ENCODE measurements at regions not wholly inside any gene's neighbourhood (a gene's known extent, or its start where the extent isn't known, plus 50 kb on each side); places are given as distances from the start of the nearest gene placed in this dataset.
"Not testable (repeated sequence)": the region's sequence is repeated elsewhere in the genome, so short reads cannot be mapped to it uniquely, and the experiment has no call there.

- no peak for DNase-seq
Measured at GRCh38 chr9:107778661-107779060, 289.1 kb upstream of the KLF4 start.

GRCh38 chr9:107774099-107774498, 284.5 kb upstream of the KLF4 start:
- DNase-seq, result not testable (repeated sequence)

DNA sequence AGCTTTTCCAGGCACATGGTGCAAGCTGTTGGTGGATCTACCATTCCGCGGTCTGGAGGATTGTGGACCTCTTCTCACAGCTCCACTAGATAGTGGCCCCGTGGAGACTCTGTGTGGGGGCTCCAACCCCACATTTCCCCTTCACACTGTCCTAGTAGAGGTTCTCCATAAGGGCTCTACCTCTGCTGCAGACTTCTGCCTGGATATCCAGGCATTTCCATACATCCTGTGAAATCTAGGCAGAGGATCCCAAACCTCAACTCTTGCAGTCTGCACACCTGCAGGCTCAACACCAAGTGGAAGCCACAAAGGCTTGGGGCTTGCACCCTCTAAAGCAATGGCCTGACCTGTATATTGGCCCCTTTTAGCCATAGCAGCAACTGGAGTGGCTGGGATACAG, 283.4 kb upstream of the KLF4 start:
- no peak for DNase-seq

GRCh38 chr9:107770716-107771115, 281.1 kb upstream of the KLF4 start:
- no peak for DNase-seq

DNA sequence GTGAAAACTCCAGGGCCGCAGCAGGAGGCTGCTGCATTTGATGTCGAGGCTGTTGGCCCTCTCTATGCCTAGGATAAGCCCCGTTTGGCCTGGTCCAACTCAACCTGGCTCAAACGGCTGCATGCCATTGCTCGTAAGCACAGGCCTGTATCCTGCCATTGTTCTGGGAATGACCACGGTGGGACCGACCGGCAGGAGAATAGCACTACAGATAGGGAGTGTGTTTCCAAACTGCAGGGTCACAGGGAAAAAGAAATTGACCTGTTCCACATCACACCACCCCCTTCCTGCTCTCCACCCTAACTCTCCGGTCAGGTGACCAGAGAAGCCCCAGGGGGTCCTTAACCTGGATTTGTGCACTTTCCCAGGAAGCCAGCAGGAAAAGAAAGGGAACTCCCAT, 278.7 kb upstream of the KLF4 start:
- no peak for DNase-seq

DNA sequence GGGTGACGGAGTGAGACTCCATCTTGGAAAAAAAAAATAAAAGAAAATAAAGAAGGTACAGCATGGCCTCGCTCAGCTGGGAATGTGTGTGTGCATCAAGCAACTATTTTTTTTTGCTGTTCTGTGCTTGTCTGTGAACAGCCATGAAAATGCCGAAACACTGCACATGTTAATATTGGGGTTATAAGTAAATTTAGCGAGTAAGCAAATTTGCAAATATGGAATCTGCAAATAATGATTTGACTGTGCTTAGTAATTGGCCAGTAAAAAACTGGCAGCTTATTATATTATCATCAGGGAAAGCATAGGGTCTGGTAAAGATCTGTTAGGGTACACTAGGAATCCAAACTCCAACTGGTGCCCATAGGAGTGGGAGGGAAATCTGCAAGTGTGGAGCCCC, 278.1 kb upstream of the KLF4 start:
- DNase-seq, result no peak

- DNase-seq, result not testable (repeated sequence)
Measured at GRCh38 chr9:107763469-107763868, 273.9 kb upstream of the KLF4 start.

DNA sequence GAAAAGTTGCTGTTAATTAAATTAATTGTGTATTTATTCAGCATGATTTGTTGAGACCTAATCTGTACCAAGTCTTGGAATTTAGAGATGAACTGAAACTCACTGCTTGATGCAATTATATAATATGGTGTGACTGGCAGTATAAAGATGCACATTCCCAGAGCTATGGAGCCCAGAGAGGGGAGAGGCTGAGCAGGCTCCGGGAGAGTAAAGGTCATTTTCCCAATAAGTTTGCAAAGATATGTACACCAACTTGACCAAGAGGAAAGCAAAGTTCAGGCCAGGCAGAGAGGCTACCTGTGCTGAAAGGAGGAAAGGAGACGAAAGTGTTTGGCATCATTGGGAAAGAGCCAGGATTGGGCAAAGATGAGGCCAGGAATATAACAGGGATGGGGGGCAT, 271.7 kb upstream of the KLF4 start:
- no peak for DNase-seq

- no peak for DNase-seq
Measured at GRCh38 chr9:107760469-107761242, 271.1 kb upstream of the KLF4 start.

DNA sequence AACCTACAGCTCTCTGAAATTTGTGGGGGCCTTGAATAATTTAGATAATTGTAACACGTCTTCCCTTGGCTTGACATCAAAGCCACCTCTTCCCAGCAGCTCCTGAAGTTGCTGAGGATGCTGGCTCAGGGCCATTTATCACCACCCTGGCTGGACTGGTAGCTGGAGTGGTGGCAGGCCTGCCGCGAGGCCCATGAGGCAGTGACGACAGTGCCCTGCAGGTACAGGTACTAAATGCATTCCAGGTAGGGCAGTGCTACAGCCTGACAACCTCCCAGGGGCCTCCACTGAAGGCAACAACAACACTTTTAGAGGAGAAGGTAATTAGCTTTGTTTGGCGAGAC, 270.2 kb upstream of the KLF4 start:
- DNase-seq, result no peak

GRCh38 chr9:107759009-107759822, 269.6 kb upstream of the KLF4 start:
- no peak for DNase-seq

DNA sequence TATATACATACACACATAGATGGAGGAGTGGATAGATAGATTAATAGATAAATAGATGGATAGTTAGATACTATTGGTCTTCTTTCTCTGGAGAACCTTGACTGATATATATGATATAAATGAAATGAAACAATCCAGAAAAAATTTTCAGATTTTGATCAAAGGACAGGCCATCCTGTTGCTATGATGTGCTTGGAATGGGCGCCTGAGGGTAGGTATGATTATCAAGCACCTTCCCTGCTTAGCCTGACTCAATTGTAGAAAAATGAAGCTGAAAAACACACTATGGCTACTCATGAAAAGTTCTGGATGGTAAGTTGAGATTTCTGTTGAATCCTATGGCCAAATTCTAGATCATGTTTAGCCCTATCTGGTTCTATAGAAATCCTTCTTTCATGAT, 266.5 kb upstream of the KLF4 start:
- DNase-seq, result no peak

GRCh38 chr9:107755246-107755645, 265.7 kb upstream of the KLF4 start:
- no peak for DNase-seq

DNA sequence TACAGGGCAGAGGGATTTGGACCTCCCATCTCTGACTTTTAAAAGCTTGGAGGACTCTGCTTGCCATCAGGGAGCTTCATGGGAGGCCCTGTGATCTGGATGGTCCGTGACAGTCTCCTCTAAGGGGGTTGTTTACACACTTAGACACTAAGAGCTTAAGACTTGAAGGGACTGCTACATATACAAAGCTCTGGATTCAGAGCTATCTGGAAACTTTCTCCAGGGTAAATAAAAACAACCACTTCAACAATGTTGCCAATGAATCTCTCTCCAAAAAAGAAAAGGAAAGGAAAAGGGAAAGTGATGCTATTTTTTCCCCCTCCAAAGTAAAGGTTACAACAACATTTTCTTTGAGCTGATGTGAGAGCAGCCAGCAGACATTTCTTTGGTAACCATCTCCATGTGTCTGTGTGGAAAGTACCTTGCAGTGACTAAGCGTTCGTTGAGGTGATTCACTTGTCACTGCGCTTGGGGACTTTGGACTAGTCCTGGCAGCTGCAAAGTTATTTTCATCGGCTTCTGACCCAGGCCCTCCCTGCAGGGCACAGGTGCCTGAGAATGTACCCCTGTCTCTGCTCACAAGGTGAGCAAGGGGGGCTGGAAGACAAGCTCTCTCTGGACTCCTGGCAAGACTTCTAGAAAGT, 262.1 kb upstream of the KLF4 start:
- DNase-seq, result no peak

DNA sequence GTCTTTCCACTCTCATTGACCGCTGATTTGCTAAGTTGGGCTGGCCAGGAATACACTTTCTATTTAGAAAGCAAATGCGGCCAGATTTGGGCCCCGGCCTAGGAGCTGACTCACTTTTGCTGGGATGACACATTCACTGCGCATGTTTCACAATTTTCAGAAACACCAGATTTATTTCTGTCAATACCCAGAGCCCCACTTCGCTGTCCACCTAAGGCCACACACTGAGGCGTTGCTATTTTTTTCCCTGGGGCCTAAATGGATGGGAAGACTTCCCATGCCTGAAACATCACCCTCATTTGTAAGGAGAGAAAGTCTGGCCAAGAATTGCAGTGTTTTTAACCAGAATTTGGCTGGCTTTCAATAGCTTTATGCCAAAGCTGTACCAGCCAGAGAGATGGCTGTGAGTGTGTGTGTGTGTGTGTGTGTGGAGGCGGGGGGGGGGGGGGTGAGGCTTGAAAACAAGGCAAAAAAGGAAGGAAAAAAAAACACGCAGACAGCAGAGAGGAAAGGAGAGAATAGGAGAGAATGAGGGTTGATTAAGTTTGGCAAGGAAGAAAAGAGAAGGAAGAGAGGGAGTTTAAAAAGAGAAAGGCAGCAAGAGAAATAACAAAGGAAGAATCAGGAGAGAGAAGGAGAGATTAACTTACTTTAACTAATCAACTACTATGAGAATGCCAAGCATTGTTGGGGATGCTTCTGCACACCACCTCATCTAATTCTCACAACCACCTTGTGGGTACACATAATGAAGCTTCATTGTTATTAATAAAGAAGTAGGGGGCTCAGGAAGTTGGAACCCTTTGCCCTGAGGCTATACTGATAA, 261.4 kb upstream of the KLF4 start:
- no peak for DNase-seq

- DNase-seq, result no peak
Measured at GRCh38 chr9:107749787-107750444, 260.3 kb upstream of the KLF4 start.

DNA sequence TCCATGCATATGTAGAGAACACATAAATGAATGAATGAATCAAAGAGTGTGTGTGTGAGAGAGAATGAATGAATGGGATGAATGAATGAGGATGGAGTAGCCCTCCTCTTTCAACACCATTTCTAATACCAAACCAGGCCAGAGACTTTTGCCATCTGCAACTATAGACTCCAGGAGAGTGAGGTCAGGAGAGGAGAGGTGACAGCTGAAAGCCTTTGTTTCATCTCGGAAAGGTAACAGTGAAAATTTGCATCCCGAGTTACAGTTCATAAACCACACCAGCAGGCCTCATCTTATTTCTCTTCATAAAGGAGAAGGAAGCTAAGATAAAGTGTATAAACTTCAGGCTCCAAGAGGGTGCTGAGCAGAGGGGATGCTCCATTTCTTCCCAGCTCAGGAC, 255.3 kb upstream of the KLF4 start:
- DNase-seq, result no peak

DNA sequence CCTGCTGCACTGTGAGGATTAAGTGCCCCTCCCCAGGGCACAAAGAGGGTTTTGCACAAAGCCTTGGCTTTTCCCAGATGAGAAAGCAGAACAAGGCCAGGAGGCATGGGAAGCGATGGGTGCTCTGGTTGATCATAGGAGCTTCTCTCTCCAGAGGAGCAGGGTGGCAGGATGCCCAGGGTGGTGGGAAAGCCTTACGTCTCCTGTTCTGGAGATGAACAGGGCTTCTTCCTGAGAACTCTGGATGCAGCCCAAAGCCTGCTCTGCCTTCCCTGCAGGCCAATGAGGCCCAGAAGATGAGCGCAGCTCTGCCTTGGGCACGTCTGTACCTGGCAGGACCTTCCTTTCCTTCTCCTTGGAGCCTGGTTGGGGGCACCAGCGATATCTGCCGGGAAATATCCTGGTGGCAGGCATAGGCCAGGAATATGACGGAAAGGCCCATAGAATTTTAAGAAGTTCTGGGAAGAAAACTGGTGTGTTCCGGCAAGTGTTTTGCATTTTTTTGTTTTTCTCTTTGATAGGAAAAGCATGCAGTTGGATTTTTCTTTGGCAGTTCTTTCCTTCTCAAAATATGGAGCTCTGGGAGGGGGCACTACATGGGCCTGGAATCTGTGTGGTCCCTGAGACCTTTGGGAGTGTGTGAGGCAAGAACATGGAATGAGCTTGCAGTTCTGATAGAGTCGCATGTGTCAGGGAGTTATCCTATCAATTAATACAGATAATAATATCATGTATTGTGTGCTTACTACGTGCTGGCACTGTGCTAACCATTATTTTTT, 253.2 kb upstream of the KLF4 start:
- no peak for DNase-seq

DNA sequence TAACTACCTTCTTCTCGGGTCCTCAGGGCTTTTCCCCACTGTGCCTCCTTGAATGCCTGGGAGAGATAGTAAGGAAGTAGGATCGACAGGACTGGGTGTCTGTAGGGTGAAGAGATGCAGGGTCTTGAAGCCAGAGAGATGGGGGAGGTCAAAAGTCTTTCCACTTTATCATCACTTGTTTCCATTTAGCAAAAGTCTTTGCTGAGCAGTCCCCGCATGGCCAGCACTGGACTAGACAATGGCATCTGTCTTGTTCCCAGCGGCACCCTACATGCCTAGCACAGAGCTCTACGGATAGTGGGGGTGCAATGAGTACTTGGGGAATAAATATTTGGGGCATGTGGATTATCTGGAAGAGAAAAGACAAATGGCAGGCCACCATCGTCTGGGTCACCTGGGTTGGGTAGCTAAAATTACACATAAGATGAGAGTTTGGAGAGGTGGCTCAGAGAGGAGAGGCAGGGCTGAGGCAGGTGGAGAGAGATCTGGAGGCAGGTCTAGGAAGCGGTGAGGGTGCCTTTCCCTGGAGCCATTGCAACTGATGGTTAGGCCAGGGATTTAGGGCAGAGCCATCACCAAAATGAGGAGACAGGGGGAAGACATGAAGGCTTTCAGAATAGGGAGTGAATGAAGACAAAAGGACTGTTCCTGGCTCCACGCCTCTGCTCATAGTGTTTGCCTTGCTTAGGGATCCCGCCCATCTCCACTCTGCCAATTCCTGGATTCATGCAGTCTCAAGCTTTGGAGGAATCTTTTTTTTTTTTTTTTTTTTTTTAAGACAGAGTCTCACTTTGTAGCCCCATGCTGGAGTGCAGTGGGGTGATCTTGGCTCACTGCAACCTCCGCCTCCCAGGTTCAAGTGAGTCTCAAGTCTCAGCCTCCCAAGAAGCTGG, 250.8 kb upstream of the KLF4 start:
- no peak for DNase-seq

DNA sequence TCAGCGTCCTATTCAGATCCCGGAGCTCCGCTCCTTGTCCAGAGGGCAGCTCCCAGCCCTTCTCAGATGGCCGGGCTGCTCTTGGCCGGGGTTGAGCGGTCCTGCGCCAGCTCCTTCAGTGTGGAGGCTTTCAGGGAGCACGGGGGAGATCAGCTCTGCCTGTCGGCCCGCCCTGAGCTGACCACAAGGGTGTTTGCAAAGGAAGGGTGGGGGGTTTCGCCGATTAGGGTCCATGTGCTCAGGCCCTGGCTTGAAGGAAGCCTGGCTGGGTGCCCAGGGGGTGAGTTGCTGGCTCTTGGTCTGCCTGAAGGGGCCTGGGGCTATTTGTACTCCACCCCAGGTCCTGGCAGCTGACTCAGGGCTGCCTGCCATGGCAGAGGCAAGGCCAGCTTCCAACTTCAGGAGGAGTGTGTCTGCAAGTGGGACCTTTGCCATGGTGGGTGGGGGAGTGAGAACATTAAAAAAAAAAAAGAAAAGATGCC, 250.1 kb upstream of the KLF4 start:
- DNase-seq, result no peak
